GM23338 (cell line): ENCODE measurements at regions not wholly inside any gene's neighbourhood (a gene's known extent, or its start where the extent isn't known, plus 50 kb on each side); places are given as distances from the start of the nearest gene placed in this dataset.

Experiments used
- ATAC-seq: fragments of 200-7000 bp; cut with Tn5 transposase; 3 replicates; pipeline ENCODE4 v1.9.1; 2020
- DNase-seq: peaks from one replicate; pipeline ENCODE4 v3.0.0-alpha.2; 2015; ENCODE audit warnings: low spot score
- H2AFZ ChIP-seq: fragments of 200-600 bp; sonication (generic); 2 replicates; pipeline ENCODE4 v1.8.0; 2016; ENCODE audit warnings: antibody characterized with exemption, mild to moderate bottlenecking, moderate library complexity
- H3F3A ChIP-seq: fragments of 200-600 bp; sonication (generic); replicated peaks from 2 replicates; pipeline ENCODE4 v1.8.0; 2017; ENCODE audit warnings: antibody characterized with exemption, mixed run types, low read depth
- H3K27ac ChIP-seq: fragments of 200-600 bp; sonication (generic); 2 replicates; pipeline ENCODE4 v1.6.1; 2016; ENCODE audit warnings: low read depth
- H3K27me3 ChIP-seq: fragments of 200-600 bp; sonication (generic); 2 replicates; pipeline ENCODE4 v1.8.0; 2016; ENCODE audit warnings: mild to moderate bottlenecking, mixed run types, moderate library complexity; ENCODE audit not compliant: insufficient read depth
- H3K36me3 ChIP-seq: fragments of 200-600 bp; sonication (generic); 2 replicates; pipeline ENCODE4 v1.8.0; 2016; ENCODE audit warnings: mild to moderate bottlenecking; ENCODE audit not compliant: insufficient read depth
- H3K4me1 ChIP-seq: fragments of 200-600 bp; sonication (generic); 2 replicates; pipeline ENCODE4 v1.8.0; 2016; ENCODE audit warnings: mild to moderate bottlenecking, moderate library complexity; ENCODE audit not compliant: insufficient read depth
- H3K4me2 ChIP-seq: fragments of 200-600 bp; sonication (generic); 2 replicates; pipeline ENCODE4 v1.7.1; 2017; ENCODE audit warnings: mixed run types
- H3K4me3 ChIP-seq: fragments of 200-600 bp; sonication (generic); 2 replicates; pipeline ENCODE4 v1.6.1; 2016; ENCODE audit warnings: mixed run types
- H3K79me2 ChIP-seq: fragments of 200-600 bp; sonication (generic); replicated peaks from 2 replicates; pipeline ENCODE4 v1.8.0; 2017; ENCODE audit warnings: mild to moderate bottlenecking; ENCODE audit not compliant: insufficient read depth
- H3K9me2 ChIP-seq: fragments of 200-600 bp; sonication (generic); 2 replicates; pipeline ENCODE4 v1.8.0; 2017; ENCODE audit not compliant: insufficient read depth
- H4K20me1 ChIP-seq: fragments of 200-600 bp; sonication (generic); replicated peaks from 2 replicates; pipeline ENCODE4 v1.8.0; 2017; ENCODE audit warnings: mild to moderate bottlenecking; ENCODE audit not compliant: insufficient read depth
- H3K27ac Mint-ChIP-seq: 2 replicates; pipeline ENCODE4 v1.8.0; 2020; ENCODE audit warnings: inconsistent platforms, mild to moderate bottlenecking, moderate library complexity, mixed read lengths
- H3K27me3 Mint-ChIP-seq: 3 replicates; pipeline ENCODE4 v1.8.0; 2022; ENCODE audit warnings: low read depth, mild to moderate bottlenecking, moderate library complexity, mixed read lengths, inconsistent platforms; ENCODE audit not compliant: insufficient read depth, poor library complexity
- H3K36me3 Mint-ChIP-seq: 3 replicates; pipeline ENCODE4 v1.8.0; 2021; ENCODE audit warnings: low read depth, mild to moderate bottlenecking, inconsistent platforms, moderate library complexity, mixed read lengths
- H3K4me1 Mint-ChIP-seq: 3 replicates; pipeline ENCODE4 v1.8.0; 2020; ENCODE audit warnings: mild to moderate bottlenecking, inconsistent platforms, mixed read lengths
- H3K4me3 Mint-ChIP-seq: 3 replicates; pipeline ENCODE4 v1.8.0; 2021; ENCODE audit warnings: moderate library complexity, mild to moderate bottlenecking, inconsistent platforms, mixed read lengths
- H3K9me3 Mint-ChIP-seq: 3 replicates; pipeline ENCODE4 v1.8.0; 2020; ENCODE audit warnings: moderate library complexity, mild to moderate bottlenecking, inconsistent platforms, mixed read lengths
- CREB1 ChIP-seq: fragments of 250-450 bp; sonication (Bioruptor Pico); IDR thresholded peaks from 2 replicates; pipeline ENCODE4 v1.5.0; 2020; ENCODE audit warnings: low read depth, mild to moderate bottlenecking, moderate library complexity
- NANOG ChIP-seq: IDR thresholded peaks from 2 replicates; pipeline ENCODE4 v1.6.1; 2016; ENCODE audit warnings: antibody characterized with exemption, borderline replicate concordance
- ZNF114 ChIP-seq: fragments of 250-450 bp; sonication (Bioruptor Pico); IDR thresholded peaks from 2 replicates; pipeline ENCODE4 v1.5.0; 2020; ENCODE audit warnings: mild to moderate bottlenecking, moderate library complexity
- ZNF331 ChIP-seq: fragments of 250-450 bp; sonication (Bioruptor Pico); IDR thresholded peaks from 2 replicates; pipeline ENCODE4 v1.5.0; 2020; ENCODE audit warnings: low read depth, mild to moderate bottlenecking, moderate library complexity
- ZNF462 ChIP-seq: fragments of 250-450 bp; sonication (Bioruptor Pico); IDR thresholded peaks from 2 replicates; pipeline ENCODE4 v1.5.0; 2020; ENCODE audit warnings: mild to moderate bottlenecking, moderate library complexity

- no peak for TF ChIP-seq ZNF462 (CRISPR knock-in tag)
- TF ChIP-seq NANOG, result no peak
- TF ChIP-seq ZNF331 (CRISPR knock-in tag), result no peak
- no peak for TF ChIP-seq ZNF114 (CRISPR knock-in tag)
- no peak for TF ChIP-seq CREB1 (CRISPR knock-in tag)
Measured at GRCh38 chrX:6851140-6851539, 296.4 kb upstream of the STS start (continued).

- Mint-ChIP-seq H3K4me1 (peaks cover 20% of the 10 kb centered on the region), H3K27me3 (no peaks in the 10 kb centered on the region), H3K9me3 (peaks cover 48% of the 10 kb centered on the region), H3K4me3 (no peak overlapping the region), H3K36me3 (peaks cover 57% of the 10 kb centered on the region), H3K27ac (peak overlapping the region; percentile 96)
- TF ChIP-seq ZNF462 (CRISPR knock-in tag) (no peak), NANOG (0 out of 2 replicates have a peak, but pooled peaks have one; percentile 25)
- Histone ChIP-seq H3F3A (no peaks in the 10 kb centered on the region), H4K20me1 (no peaks in the 10 kb centered on the region), H3K27me3 (no peaks in the 10 kb centered on the region), H2AFZ (no peak overlapping the region), H3K4me2 (no peak overlapping the region; the same call in 1 of the 2 replicates), H3K4me1 (no peaks in the 10 kb centered on the region; the same call in none of the 2 replicates), H3K9me2 (no peaks in the 10 kb centered on the region; the same call in 1 of the 2 replicates), H3K27ac (peak overlapping the region; percentile 52; the same call in 1 of the 2 replicates), H3K36me3 (no peaks in the 10 kb centered on the region), H3K79me2 (no peaks in the 10 kb centered on the region), H3K4me3 (no peak overlapping the region)
- ATAC-seq (no peak), DNase-seq (no peak)
Measured at GRCh38 chrX:6849716-6850414, 297.6 kb upstream of the STS start.
